DMS53 treated with DMSO at 0.1 percent for 48 hours (cell line): ENCODE measurements at regions not wholly inside any gene's neighbourhood (a gene's known extent, or its start where the extent isn't known, plus 50 kb on each side); places are given as distances from the start of the nearest gene placed in this dataset.
"Not testable (repeated sequence)": the region's sequence is repeated elsewhere in the genome, so short reads cannot be mapped to it uniquely, and the experiment has no call there.

ENCODE experiments used
- DNase-seq: peaks from one replicate; lab custom pipeline; 2025; ENCODE audit not compliant: unreplicated experiment; lab: John Stamatoyannopoulos, UW

GRCh38 chr6:121682666-121683065 is 247.2 kb downstream of the GJA1 start:
- no peak for DNase-seq

GRCh38 chr6:121685806-121686205 is 250.4 kb downstream of the GJA1 start:
- not testable (repeated sequence) for DNase-seq

GRCh38 chr6:121686611-121687023 is 251.2 kb downstream of the GJA1 start:
- DNase-seq = no peak

- no peak for DNase-seq
Measured at GRCh38 chr6:121688974-121689373, 253.5 kb downstream of the GJA1 start.

- no peak for DNase-seq
Measured at GRCh38 chr6:121691126-121691551, 255.7 kb downstream of the GJA1 start.

- no peak for DNase-seq
Measured at GRCh38 chr6:121694389-121694788, 258.9 kb downstream of the GJA1 start.

DNA sequence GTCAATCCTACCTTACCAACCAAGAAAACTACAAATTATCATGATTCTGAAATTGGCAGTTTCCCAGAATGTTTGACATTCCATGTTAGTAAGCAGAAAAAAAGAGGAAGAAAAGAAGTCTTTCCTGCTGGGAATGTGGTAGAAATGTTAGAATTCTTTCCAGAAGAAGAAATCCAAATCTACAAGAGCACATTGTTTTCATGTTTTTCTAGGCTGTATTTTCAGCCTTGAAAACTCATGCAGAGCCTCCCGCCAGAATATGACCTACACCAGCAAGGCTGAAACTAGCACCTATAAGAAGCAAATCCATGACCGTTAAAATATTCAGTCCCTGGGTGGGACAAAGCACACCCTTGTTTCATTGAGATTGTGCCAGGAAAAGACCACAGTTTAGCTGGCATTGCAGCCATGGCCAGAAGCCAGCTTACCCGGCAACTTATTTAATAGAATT is 259.4 kb downstream of the GJA1 start:
- DNase-seq = no peak

DNA sequence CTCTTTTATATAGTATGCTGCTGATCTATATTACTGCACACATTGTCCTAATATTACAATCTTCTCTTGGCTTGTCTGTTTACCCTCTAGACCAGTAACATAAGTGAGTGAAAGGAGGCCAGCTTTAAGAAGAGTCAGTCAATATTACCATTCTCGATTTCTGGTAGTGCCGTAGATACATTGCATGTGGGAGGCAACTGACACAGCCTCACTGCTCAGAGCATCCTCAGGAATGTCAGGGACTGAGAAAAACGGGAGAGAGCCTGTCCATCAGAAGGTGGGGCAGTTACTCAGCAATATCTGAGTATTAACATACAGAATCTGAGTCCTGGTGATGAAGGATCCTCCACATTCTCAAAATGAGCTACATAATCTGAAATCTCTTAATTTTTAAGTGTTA is 259.9 kb downstream of the GJA1 start:
- no peak for DNase-seq

GRCh38 chr6:121697921-121698320 is 262.5 kb downstream of the GJA1 start:
- DNase-seq = no peak

DNA sequence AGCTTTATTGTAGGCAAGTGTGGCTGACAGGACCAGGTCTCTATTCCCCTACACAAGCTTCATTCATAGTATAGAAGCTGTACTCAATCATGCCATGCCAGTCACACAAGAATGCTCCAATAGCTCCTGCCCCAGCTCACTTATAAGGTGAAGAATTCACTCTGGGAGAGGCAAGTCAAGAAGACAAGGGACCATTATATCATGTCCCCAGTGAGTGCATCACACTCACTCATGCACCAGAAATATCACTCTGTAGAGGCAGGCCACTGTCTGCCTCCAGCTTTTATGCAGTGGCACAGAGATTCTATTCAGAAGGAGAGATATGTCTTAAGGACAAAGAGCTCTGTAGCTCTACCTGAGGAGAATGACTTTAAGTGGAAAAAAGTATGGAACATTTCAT is 263.2 kb downstream of the GJA1 start:
- no peak for DNase-seq

DNA sequence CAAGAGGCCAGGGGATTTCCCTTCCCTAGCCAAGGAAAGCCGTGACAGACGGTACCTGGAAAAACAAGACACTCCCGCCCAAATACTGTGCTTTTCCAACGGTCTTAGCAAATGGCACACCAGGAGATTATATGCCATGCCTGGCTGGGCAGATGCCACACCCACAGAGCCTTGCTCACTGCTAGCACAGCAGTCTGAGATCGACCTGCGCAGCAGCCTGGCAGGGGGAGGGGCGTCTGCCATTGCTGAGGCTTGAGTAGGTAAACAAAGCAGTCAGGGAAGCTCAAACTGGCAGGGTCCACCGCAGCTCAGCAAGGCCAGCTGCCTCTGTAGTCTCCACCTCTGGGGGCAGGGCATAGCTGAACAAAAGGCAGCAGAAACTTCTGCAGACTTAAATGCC is 267.7 kb downstream of the GJA1 start:
- DNase-seq = not testable (repeated sequence)

GRCh38 chr6:121711472-121711871 is 276.0 kb downstream of the GJA1 start:
- no peak for DNase-seq

DNA sequence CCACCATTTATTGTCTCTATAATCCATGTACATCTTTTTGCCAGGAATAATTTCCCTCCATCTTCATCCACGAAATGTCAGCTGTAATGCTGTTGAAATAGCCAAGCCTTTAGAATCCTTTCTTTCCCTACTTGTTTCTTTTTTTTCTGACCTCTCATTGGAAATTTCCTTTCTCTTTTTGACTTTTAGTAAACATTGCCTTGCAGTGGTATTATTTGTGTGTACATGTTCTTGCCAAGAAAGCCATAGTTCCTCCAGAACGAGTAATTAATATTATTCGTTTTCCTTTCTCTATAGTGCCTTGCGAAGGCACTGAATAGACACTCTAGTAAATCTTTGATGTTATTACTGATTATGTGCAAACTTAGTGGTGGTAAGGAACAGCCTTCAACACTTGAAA is 282.2 kb downstream of the GJA1 start:
- DNase-seq = no peak

DNA sequence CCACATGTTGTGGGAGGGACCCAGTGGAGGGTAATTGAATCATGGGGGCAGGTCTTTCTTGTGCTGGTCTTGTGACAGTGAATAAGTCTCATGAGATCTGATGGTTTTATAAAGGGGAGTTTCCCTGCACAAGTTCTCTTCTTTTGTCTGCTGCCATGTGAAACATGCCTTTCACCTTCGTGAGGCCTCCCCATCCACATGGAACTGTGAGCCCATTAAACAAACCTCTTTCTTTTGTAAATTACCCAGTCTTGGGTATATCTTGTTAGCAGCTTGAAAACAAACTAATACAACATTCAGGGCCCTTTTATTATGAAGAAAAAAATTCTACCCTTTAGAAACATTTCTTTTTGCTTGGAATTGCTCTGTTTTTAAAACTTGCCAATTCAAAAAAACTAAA is 285.4 kb downstream of the GJA1 start:
- DNase-seq = not testable (repeated sequence)

- no peak for DNase-seq
Measured at GRCh38 chr6:121723623-121724022, 288.2 kb downstream of the GJA1 start.

GRCh38 chr6:121724576-121724975 is 289.1 kb downstream of the GJA1 start:
- DNase-seq = no peak

GRCh38 chr6:121726596-121726995 is 291.1 kb downstream of the GJA1 start:
- DNase-seq = no peak

GRCh38 chr6:121730616-121731015 is 295.2 kb downstream of the GJA1 start:
- peak; percentile 3 for DNase-seq

- DNase-seq = no peak
Measured at GRCh38 chr6:121731381-121731780, 295.9 kb downstream of the GJA1 start.

- no peak for DNase-seq
Measured at GRCh38 chr6:121732641-121733040, 297.2 kb downstream of the GJA1 start.

DNA sequence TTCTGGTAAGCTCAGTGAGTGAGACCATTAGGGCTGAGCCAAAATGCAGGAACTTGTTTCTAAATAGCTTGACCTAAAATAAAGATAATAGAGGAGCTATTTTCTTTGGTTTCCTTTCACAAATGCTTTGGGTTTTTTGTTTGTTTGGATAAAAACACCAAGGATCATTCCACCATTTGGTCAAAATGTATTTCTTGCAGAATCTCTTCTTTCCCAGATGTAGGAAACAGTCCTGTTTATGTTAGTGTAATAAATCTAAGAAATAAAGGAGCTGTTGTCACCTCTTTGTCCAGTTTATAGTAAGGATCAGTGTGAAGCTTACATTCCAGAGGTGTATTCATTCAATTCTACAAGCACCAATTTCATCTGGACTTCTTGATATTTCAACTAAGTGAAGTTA is 297.8 kb downstream of the GJA1 start:
- DNase-seq = no peak

GRCh38 chr6:121740188-121740587 is 304.7 kb downstream of the GJA1 start:
- not testable (repeated sequence) for DNase-seq

DNA sequence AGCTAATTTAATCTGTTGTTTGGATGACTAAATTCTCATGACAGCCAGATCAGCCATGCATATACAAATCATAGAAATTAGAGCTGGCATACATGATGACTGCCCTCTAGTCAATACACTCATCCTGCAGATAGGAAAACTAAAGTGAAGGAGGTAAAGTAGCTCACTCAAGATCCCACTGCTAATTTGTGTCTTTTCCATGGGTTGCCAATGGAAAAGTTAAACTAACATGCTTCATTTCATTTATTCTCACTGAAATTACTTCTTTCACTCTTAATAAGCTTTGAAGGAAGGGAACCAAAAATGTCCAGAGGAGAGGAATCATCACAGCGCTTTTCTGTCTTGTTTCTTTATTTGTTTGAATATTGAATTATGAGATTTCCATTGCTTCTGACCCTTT is 308.2 kb downstream of the GJA1 start:
- DNase-seq = no peak

GRCh38 chr6:121748376-121748775 is 312.9 kb downstream of the GJA1 start:
- no peak for DNase-seq
